ENCODE measurements at regions not wholly inside any gene's neighbourhood (a gene's known extent, or its start where the extent isn't known, plus 50 kb on each side); places are given as distances from the start of the nearest gene placed in this dataset.

- no peaks in the 10 kb centered on the region for H3K4me1 ChIP-seq (ENCODE audit: control insufficient read depth, insufficient read depth, low read length)
- ATAC-seq (no peak), DNase-seq (no peak)
- no peaks in the 10 kb centered on the region for H3K27me3 ChIP-seq (ENCODE audit: control insufficient read depth, insufficient read depth)
- intact Hi-C loops (cut with DNase I) = no loop called here
- WGBS = 47% methylated on average over 5 of the region's 5 CpGs
- no peak overlapping the region for H3K27ac ChIP-seq (ENCODE audit: low read length)
- no peaks in the 10 kb centered on the region for H3K9me3 ChIP-seq (ENCODE audit: control insufficient read depth, low read length)
- no peak overlapping the region for H3K4me3 ChIP-seq (ENCODE audit: low read length)
Measured at GRCh38 chr2:220117025-220117424, 489.6 kb downstream of the SLC4A3 start.

- 59% methylated on average over 2 of the region's 2 CpGs for WGBS
Measured at GRCh38 chr2:220120041-220120440, 492.6 kb downstream of the SLC4A3 start.

GRCh38 chr2:220123751-220124150, 496.3 kb downstream of the SLC4A3 start:
- H3K27me3 ChIP-seq (ENCODE audit: control insufficient read depth, insufficient read depth) = no peaks in the 10 kb centered on the region
- no peak for ATAC-seq
- H3K27ac ChIP-seq (ENCODE audit: low read length) = no peak overlapping the region
- no peak for DNase-seq
- no peaks in the 10 kb centered on the region for H3K4me1 ChIP-seq (ENCODE audit: control insufficient read depth, insufficient read depth, low read length)
- 69% methylated on average over 2 of the region's 2 CpGs for WGBS
- H3K4me3 ChIP-seq (ENCODE audit: low read length) = no peak overlapping the region
- no peaks in the 10 kb centered on the region for H3K9me3 ChIP-seq (ENCODE audit: control insufficient read depth, low read length)
- intact Hi-C loops (cut with DNase I) = no loop called here

More at GRCh38 chr2:220120041-220120440, 492.6 kb downstream of the SLC4A3 start:
- intact Hi-C loops (cut with DNase I) = no loop called here
- DNase-seq (no peak), ATAC-seq (no peak)
- Histone ChIP-seq H3K4me1 (ENCODE audit: control insufficient read depth, insufficient read depth, low read length) (no peaks in the 10 kb centered on the region), H3K4me3 (ENCODE audit: low read length) (no peak overlapping the region), H3K9me3 (ENCODE audit: control insufficient read depth, low read length) (no peaks in the 10 kb centered on the region), H3K27ac (ENCODE audit: low read length) (no peak overlapping the region), H3K27me3 (ENCODE audit: control insufficient read depth, insufficient read depth) (no peaks in the 10 kb centered on the region)

GRCh38 chr2:220125551-220125950, 498.1 kb downstream of the SLC4A3 start:
- intact Hi-C loops (cut with DNase I) = no loop called here
- Histone ChIP-seq H3K4me3 (ENCODE audit: low read length) (no peak overlapping the region), H3K27me3 (ENCODE audit: control insufficient read depth, insufficient read depth) (no peaks in the 10 kb centered on the region), H3K9me3 (ENCODE audit: control insufficient read depth, low read length) (no peaks in the 10 kb centered on the region), H3K27ac (ENCODE audit: low read length) (no peak overlapping the region), H3K4me1 (ENCODE audit: control insufficient read depth, insufficient read depth, low read length) (no peaks in the 10 kb centered on the region)
- DNase-seq = no peak
- ATAC-seq = no peak
- 81% methylated on average over 8 of the region's 8 CpGs for WGBS

GRCh38 chr2:220127311-220127710, 499.9 kb downstream of the SLC4A3 start:
- Histone ChIP-seq H3K4me1 (ENCODE audit: control insufficient read depth, insufficient read depth, low read length) (no peaks in the 10 kb centered on the region), H3K9me3 (ENCODE audit: control insufficient read depth, low read length) (no peaks in the 10 kb centered on the region), H3K4me3 (ENCODE audit: low read length) (no peak overlapping the region), H3K27me3 (ENCODE audit: control insufficient read depth, insufficient read depth) (no peaks in the 10 kb centered on the region), H3K27ac (ENCODE audit: low read length) (no peak overlapping the region)
- 86% methylated on average over 3 of the region's 3 CpGs for WGBS
- ATAC-seq (no peak), DNase-seq (no peak)
- intact Hi-C loops (cut with DNase I) = no loop called here

GRCh38 chr2:220127876-220128275, 500.4 kb downstream of the SLC4A3 start:
- intact Hi-C loops (cut with DNase I) = no loop called here
- no peak for DNase-seq
- 46% methylated on average over 5 of the region's 5 CpGs for WGBS
- H3K27me3 ChIP-seq (ENCODE audit: control insufficient read depth, insufficient read depth) = no peaks in the 10 kb centered on the region
- no peak overlapping the region for H3K27ac ChIP-seq (ENCODE audit: low read length)
- H3K4me1 ChIP-seq (ENCODE audit: control insufficient read depth, insufficient read depth, low read length) = no peaks in the 10 kb centered on the region
- H3K4me3 ChIP-seq (ENCODE audit: low read length) = no peak overlapping the region
- no peak for ATAC-seq
- no peaks in the 10 kb centered on the region for H3K9me3 ChIP-seq (ENCODE audit: control insufficient read depth, low read length)

- no peak for DNase-seq
- ATAC-seq = peak in 1 of 2 donors; percentile 29
- no peaks in the 10 kb centered on the region for H3K4me1 ChIP-seq (ENCODE audit: control insufficient read depth, insufficient read depth, low read length)
- intact Hi-C loops (cut with DNase I) = no loop called here
- H3K27me3 ChIP-seq (ENCODE audit: control insufficient read depth, insufficient read depth) = no peaks in the 10 kb centered on the region
- 40% methylated on average over 7 of the region's 7 CpGs for WGBS
- no peak overlapping the region for H3K27ac ChIP-seq (ENCODE audit: low read length)
- no peak overlapping the region for H3K4me3 ChIP-seq (ENCODE audit: low read length)
- no peaks in the 10 kb centered on the region for H3K9me3 ChIP-seq (ENCODE audit: control insufficient read depth, low read length)
Measured at GRCh38 chr2:220129391-220129790, 502.0 kb downstream of the SLC4A3 start.

GRCh38 chr2:220134756-220135534, 507.5 kb downstream of the SLC4A3 start:
- DNase-seq (no peak), ATAC-seq (no peak)
- H3K4me1 ChIP-seq (ENCODE audit: control insufficient read depth, insufficient read depth, low read length) = no peaks in the 10 kb centered on the region
- H3K27me3 ChIP-seq (ENCODE audit: control insufficient read depth, insufficient read depth) = no peaks in the 10 kb centered on the region
- no peaks in the 10 kb centered on the region for H3K9me3 ChIP-seq (ENCODE audit: control insufficient read depth, low read length)
- 70% methylated on average over 6 of the region's 6 CpGs for WGBS
- no peak overlapping the region for H3K27ac ChIP-seq (ENCODE audit: low read length)
- intact Hi-C loops (cut with DNase I) = loop anchor here in 1 of 4 donors (2.0 kb wide), 1 partner anchor 26 kb away; no protein-coding TSS in a partner anchor
- H3K4me3 ChIP-seq (ENCODE audit: low read length) = no peak overlapping the region

- Histone ChIP-seq H3K27me3 (ENCODE audit: control insufficient read depth, insufficient read depth) (no peaks in the 10 kb centered on the region), H3K4me1 (ENCODE audit: control insufficient read depth, insufficient read depth, low read length) (no peaks in the 10 kb centered on the region), H3K4me3 (ENCODE audit: low read length) (no peak overlapping the region), H3K27ac (ENCODE audit: low read length) (no peak overlapping the region), H3K9me3 (ENCODE audit: control insufficient read depth, low read length) (no peaks in the 10 kb centered on the region)
- DNase-seq = no peak
- no peak for ATAC-seq
- WGBS = 64% methylated on average over 2 of the region's 2 CpGs
- intact Hi-C loops (cut with DNase I) = no loop called here
Measured at GRCh38 chr2:220143336-220143735, 515.9 kb downstream of the SLC4A3 start.

- Histone ChIP-seq H3K27ac (ENCODE audit: low read length) (no peak overlapping the region), H3K4me1 (ENCODE audit: control insufficient read depth, insufficient read depth, low read length) (no peaks in the 10 kb centered on the region), H3K27me3 (ENCODE audit: control insufficient read depth, insufficient read depth) (no peaks in the 10 kb centered on the region), H3K4me3 (ENCODE audit: low read length) (no peak overlapping the region), H3K9me3 (ENCODE audit: control insufficient read depth, low read length) (no peaks in the 10 kb centered on the region)
- WGBS = 60% methylated on average over 2 of the region's 2 CpGs
- intact Hi-C loops (cut with DNase I) = no loop called here
- DNase-seq (peak in 2 of 3 donors; percentile 13 to 50), ATAC-seq (no peak)
Measured at GRCh38 chr2:220144411-220144810, 517.0 kb downstream of the SLC4A3 start.

GRCh38 chr2:220147161-220148038, 520.0 kb downstream of the SLC4A3 start:
- H3K4me1 ChIP-seq (ENCODE audit: control insufficient read depth, insufficient read depth, low read length) = no peaks in the 10 kb centered on the region
- H3K9me3 ChIP-seq (ENCODE audit: control insufficient read depth, low read length) = no peaks in the 10 kb centered on the region
- ATAC-seq (no peak), DNase-seq (no peak)
- intact Hi-C loops (cut with DNase I) = no loop called here
- H3K27ac ChIP-seq (ENCODE audit: low read length) = no peak overlapping the region
- no peak overlapping the region for H3K4me3 ChIP-seq (ENCODE audit: low read length)
- WGBS = 76% methylated on average over 7 of the region's 7 CpGs
- H3K27me3 ChIP-seq (ENCODE audit: control insufficient read depth, insufficient read depth) = no peaks in the 10 kb centered on the region
